Effector CD8-positive, alpha-beta T cell (primary cell): ENCODE measurements at regions not wholly inside any gene's neighbourhood (a gene's known extent, or its start where the extent isn't known, plus 50 kb on each side); places are given as distances from the start of the nearest gene placed in this dataset.
"Not testable (repeated sequence)": the region's sequence is repeated elsewhere in the genome, so short reads cannot be mapped to it uniquely, and the experiment has no call there.

Experiments
- DNase-seq: peaks from one replicate; lab custom pipeline; 2025; lab: John Stamatoyannopoulos, UW

GRCh38 chr12:47373554-47374150 is 293.9 kb upstream of the AMIGO2 start:
- DNase-seq, result no peak

DNA sequence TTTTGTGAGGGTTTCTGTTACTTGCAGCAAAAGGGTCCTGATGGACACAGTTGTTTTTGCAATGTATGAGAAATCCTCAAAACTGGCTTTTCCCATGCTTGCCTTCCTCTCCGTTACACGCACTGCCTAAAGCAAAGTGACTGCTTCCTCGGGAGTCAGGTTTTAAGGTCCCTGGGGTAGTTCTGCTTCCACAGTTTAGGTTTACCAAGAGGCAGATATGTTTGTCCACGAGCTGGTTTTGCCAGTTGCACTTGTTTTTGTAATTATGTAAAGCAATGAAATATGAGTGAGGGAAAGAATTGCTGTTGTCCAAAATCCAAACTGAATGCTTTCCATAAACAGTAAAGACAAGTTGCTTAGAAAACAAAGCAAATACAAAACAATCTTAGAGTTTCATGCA is 290.7 kb upstream of the AMIGO2 start:
- DNase-seq, result no peak

DNA sequence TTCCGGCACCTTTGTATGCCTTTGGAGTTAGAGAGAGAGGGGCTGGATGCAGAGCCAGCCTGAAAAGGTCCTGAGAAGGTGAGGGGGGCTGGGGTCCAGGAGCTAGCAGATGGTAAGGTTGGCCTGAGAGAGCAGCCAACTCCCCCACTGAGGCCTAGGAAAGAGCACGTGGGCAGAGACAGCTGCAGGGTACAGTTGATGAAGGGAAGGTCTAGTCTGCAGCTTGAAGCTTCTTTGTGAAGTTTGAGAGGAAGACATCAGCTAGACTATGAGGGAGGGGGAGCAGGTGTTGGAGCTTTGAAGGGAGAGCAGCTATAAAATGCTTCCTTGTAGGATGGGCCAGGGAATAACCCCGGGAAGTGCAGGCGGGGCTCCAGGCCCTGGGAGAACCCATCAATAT is 289.3 kb upstream of the AMIGO2 start:
- DNase-seq, result no peak

DNA sequence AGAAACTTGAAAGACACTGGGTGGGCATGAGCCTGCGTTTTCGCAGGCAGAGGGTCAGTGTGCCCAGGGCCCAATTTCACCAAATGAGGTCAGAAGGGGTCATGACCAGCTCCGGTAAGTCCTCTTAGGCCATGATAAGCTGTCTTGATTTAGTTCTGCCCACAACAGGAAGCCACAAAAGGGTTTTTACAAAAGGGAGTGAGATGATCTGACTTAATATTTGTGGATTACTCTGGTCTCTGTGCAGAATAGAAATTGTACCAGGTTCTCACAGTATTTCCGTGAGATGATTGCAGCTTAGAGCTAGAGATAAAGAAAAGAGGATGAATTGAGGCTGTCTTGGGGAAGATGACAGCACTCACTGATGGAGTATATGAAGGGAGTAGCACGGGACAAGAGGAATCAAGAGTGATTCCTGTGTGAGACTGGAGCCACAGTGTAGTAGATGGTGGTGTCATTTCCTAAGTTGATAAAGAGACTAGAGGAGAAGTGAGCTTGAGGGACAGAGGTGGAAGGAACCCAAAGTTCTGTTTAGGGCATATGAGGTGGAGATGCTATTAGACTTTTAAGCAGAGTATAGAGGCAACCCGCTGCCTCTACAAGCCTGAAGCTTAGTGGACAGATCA is 288.3 kb upstream of the AMIGO2 start:
- DNase-seq, result no peak

GRCh38 chr12:47366579-47366978 is 286.8 kb upstream of the AMIGO2 start:
- no peak for DNase-seq

DNA sequence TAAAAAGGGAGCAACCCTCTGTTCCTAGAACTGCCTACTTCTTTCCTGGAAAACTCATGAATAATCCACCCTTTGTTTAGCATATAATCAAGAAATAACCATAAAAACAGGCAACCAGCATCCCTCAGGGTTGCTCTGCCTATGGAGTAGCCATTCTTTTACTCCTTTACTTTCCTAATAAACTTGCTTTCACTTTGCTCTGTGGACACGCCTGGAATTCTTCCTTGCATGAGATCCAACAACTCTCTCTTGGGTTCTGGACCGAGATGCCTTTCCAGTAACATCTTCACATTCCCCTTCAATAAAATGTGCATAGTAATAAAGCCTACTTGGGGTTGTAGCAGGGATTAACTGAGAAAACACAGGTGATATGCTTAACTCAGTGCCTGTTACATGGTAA is 286.4 kb upstream of the AMIGO2 start:
- no peak for DNase-seq

DNA sequence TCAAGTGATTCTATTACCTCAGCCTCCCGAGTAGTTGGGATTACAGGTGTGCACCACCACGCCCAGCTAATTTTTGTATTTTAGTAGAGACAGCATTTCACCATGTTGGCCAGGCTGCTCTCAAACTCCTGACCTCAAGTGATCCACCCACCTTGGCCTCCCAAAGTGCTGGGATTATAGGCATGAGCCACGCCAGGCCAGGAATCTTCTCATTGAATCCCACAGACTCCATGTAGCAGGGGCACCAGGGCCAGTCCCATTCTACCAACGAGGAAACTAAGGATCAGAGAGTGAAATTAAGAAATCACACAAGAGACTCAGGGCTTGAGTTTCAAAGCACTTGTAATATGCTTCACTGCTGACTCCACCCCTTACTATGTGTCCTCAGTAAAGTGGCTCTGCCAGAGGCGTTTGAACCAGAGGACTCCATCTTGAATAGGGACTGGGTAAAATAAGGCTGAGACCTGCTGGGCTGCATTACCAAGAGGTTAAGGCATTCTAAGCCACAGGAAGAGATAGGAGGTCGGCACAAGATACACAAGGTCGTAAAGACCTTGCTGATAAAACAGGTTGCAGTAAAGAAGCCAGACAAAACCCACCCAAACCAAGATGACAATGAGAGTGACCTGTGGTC is 285.8 kb upstream of the AMIGO2 start:
- not testable (repeated sequence) for DNase-seq

GRCh38 chr12:47364261-47364660 is 284.5 kb upstream of the AMIGO2 start:
- DNase-seq, result no peak

DNA sequence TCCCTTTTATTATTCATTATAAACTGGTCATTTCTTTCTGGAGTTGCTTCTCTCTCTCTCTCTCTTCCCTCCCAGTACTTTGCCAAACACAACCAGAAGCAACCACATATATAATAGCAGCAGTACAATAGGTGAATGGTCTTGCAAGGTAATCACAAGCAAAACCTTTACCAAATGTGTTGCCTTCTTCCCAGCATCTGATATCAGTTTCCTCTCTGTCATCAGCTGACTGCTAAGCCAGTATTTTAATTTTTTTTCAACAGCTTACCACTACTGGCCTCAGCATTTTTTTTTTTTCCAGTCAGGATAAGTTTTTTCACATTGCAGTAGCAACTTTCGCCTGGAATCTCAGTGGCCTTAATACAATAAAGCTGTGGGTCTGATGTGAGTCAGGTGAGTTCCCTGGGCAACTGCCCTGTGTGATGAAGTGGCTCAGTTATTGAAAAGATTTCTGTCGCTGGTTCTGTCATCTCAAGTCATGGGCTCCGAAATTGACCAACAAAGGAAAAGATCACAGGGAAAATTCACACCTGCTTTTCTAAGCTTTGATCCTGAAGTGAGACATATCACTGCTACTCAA is 282.5 kb upstream of the AMIGO2 start:
- no peak for DNase-seq

GRCh38 chr12:47361389-47362021 is 281.7 kb upstream of the AMIGO2 start:
- peak; percentile 1 for DNase-seq

DNA sequence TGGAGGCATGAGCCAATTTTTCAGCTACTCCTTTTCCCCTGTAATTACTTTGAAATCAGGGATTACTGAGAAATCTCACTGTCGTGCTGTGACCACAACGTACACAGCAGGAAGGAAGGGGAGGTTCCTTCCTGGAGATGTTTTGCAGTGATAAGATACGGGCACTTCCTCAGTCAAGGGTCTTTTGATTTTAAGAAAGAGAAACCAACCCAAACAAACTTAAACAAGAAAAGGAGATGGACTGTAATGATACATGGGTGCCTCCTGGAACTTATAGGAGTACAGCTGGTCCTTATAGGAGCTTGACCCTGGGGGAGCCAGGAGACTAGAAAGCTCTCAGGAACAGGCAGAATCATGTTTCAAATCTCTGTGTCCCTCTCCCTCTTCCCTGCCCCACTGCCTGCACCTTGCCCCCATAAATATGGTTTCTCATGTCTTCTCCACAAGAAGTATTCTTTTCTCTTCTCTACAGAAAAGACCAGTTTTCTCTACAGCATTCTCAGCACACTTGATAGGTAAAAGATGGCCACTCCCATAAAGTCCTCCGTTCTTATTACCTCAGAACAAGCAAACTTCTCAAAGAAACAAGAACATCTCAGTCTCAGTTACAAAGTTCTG is 281.1 kb upstream of the AMIGO2 start:
- peak; percentile 27 for DNase-seq

GRCh38 chr12:47360093-47360480 is 280.3 kb upstream of the AMIGO2 start:
- DNase-seq, result no peak

DNA sequence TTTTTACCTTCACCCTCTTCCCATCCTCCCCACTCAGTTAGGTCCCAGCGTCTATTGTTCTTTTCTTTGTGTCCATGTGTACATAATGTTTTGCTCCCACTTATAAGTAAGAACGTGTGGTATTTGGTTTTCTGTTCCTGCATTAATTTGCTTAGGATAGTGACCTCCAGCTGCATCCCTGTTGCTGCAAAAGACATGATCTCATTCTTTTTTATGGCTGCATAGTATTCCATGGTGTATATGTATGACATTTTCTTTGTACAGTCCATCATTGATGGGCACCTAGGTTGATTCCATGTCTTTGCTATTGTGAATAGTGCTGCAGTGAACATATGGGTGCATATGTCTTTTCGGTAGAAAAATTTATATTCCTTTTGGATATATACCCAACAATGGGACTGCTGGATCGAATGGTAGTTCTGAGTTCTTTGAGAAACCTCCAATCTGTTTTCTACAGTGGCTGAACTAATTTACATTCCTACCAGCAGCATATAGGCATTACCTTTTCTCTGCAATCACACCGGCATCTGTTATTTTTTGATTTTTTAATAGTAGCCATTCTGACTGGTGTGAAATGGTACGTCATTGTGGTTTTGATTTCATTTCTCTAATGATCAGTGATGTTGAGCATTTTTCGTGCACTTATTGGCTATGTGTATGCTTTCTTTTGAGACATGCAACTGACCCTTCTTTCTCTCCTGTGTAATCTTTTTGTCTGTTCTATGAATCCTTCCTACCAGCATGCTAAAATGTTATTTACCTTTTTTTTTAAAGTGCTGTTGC is 279.7 kb upstream of the AMIGO2 start:
- DNase-seq, result no peak

GRCh38 chr12:47357006-47357405 is 277.2 kb upstream of the AMIGO2 start:
- DNase-seq, result not testable (repeated sequence)

- DNase-seq, result no peak
Observed at GRCh38 chr12:47356129-47356700, 276.5 kb upstream of the AMIGO2 start.

GRCh38 chr12:47353508-47353907 is 273.7 kb upstream of the AMIGO2 start:
- no peak for DNase-seq

- DNase-seq, result no peak
Observed at GRCh38 chr12:47352067-47352466, 272.3 kb upstream of the AMIGO2 start.

GRCh38 chr12:47351526-47351925 is 271.8 kb upstream of the AMIGO2 start:
- no peak for DNase-seq

- no peak for DNase-seq
Observed at GRCh38 chr12:47350062-47350408, 270.3 kb upstream of the AMIGO2 start.

- no peak for DNase-seq
Observed at GRCh38 chr12:47349137-47350061, 269.6 kb upstream of the AMIGO2 start.
